ENCODE measurements at regions not wholly inside any gene's neighbourhood (a gene's known extent, or its start where the extent isn't known, plus 50 kb on each side); places are given as distances from the start of the nearest gene placed in this dataset.

GRCh38 chr19:28445826-28446225 is 767.1 kb downstream of the UQCRFS1 start:
- Mint-ChIP-seq H3K4me3 (peak overlapping the region; percentile 18), H3K27me3 (ENCODE audit: low read depth) (no peaks in the 10 kb centered on the region), H3K36me3 (0 out of 2 replicates have a peak, but pooled peaks cover 3% of the 10 kb centered on the region), H3K27ac (peak overlapping the region; percentile 96), H3K9me3 (peaks cover 4% of the 10 kb centered on the region; the same call in 1 of the 2 replicates), H3K4me1 (peaks cover 64% of the 10 kb centered on the region)
- ChIA-PET POLR2A (interaction anchor here (0.7 to 1.4 kb wide), 2 partner anchors 9 to 40 kb away, joined by 3 to 4 read pairs; no protein-coding TSS in a partner anchor), CTCF (interaction anchor here (1.2 to 2.0 kb wide), 3 partner anchors 22 to 188 kb away, joined by 3 to 8 read pairs (median 4); no protein-coding TSS in a partner anchor)
- DNase-seq (ENCODE audit: low spot score): peak; percentile 16
- peak; percentile 9 for ATAC-seq
- TF ChIP-seq HMGXB4 (CRISPR knock-in tag; IDR thresholded peaks at IDR 0.05) (no peak), CBFB (CRISPR knock-in tag; IDR thresholded peaks at IDR 0.05; ENCODE audit: low read depth) (no peak), ZNF121 (CRISPR knock-in tag; IDR thresholded peaks at IDR 0.05) (no peak), EMX1 (CRISPR knock-in tag; IDR thresholded peaks at IDR 0.05) (no peak), ZNF138 (CRISPR knock-in tag; conservative IDR thresholded peaks at IDR 0.05) (no peak), ZNF263 (CRISPR knock-in tag; IDR thresholded peaks at IDR 0.05; ENCODE audit: low read depth) (no peak), KAT7 (CRISPR knock-in tag; IDR thresholded peaks at IDR 0.05; ENCODE audit: borderline replicate concordance) (no peak)
- TF ChIP-seq, protein P1, sequence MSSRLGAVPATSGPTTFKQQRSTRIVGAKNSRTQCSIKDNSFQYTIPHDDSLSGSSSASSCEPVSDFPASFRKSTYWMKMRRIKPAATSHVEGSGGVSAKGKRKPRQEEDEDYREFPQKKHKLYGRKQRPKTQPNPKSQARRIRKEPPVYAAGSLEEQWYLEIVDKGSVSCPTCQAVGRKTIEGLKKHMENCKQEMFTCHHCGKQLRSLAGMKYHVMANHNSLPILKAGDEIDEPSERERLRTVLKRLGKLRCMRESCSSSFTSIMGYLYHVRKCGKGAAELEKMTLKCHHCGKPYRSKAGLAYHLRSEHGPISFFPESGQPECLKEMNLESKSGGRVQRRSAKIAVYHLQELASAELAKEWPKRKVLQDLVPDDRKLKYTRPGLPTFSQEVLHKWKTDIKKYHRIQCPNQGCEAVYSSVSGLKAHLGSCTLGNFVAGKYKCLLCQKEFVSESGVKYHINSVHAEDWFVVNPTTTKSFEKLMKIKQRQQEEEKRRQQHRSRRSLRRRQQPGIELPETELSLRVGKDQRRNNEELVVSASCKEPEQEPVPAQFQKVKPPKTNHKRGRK (CRISPR knock-in tag; IDR thresholded peaks at IDR 0.05; ENCODE audit: borderline replicate concordance): no peak

DNA sequence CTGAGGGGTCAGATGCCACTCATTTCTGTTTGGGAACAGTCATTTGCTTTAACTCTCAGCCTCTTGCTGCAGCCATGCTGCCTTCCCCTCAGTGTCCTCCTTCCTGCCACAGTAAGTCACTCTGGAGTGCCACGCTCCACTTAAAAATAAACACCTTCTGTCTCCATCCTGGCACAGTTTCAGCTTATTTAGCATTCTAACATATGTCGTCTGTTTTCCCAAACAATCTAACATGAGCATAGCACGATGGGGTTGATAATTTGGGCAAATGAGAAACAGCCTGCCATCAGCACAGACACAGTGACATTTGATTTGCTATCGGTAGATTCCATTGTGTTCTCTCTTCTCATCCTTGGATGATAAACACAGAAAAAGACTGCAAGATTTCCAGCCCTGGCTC is 768.6 kb downstream of the UQCRFS1 start:
- no peaks in the 10 kb centered on the region for H3K27me3 Mint-ChIP-seq (ENCODE audit: low read depth)
- peaks cover 74% of the 10 kb centered on the region for H3K4me1 Mint-ChIP-seq
- no peak overlapping the region for H3K4me3 Mint-ChIP-seq
- no peak for ATAC-seq
- H3K9me3 Mint-ChIP-seq: peaks cover 4% of the 10 kb centered on the region; the same call in 1 of the 2 replicates
- ChIA-PET CTCF (interaction anchor here (0.6 to 1.0 kb wide), 2 partner anchors 82 to 435 kb away, joined by 3 to 4 read pairs; no protein-coding TSS in a partner anchor), POLR2A (no interaction called here)
- TF ChIP-seq, protein P2, sequence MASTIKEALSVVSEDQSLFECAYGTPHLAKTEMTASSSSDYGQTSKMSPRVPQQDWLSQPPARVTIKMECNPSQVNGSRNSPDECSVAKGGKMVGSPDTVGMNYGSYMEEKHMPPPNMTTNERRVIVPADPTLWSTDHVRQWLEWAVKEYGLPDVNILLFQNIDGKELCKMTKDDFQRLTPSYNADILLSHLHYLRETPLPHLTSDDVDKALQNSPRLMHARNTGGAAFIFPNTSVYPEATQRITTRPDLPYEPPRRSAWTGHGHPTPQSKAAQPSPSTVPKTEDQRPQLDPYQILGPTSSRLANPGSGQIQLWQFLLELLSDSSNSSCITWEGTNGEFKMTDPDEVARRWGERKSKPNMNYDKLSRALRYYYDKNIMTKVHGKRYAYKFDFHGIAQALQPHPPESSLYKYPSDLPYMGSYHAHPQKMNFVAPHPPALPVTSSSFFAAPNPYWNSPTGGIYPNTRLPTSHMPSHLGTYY (CRISPR knock-in tag; IDR thresholded peaks at IDR 0.05): no peak
- no peak for TF ChIP-seq PRRX2 (CRISPR knock-in tag; IDR thresholded peaks at IDR 0.05)
- no peak for TF ChIP-seq CBFB (CRISPR knock-in tag; IDR thresholded peaks at IDR 0.05; ENCODE audit: low read depth)
- TF ChIP-seq CREM (CRISPR knock-in tag; IDR thresholded peaks at IDR 0.05): no peak
- TF ChIP-seq, protein P3, sequence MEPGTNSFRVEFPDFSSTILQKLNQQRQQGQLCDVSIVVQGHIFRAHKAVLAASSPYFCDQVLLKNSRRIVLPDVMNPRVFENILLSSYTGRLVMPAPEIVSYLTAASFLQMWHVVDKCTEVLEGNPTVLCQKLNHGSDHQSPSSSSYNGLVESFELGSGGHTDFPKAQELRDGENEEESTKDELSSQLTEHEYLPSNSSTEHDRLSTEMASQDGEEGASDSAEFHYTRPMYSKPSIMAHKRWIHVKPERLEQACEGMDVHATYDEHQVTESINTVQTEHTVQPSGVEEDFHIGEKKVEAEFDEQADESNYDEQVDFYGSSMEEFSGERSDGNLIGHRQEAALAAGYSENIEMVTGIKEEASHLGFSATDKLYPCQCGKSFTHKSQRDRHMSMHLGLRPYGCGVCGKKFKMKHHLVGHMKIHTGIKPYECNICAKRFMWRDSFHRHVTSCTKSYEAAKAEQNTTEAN (CRISPR knock-in tag; IDR thresholded peaks at IDR 0.05): no peak
- TF ChIP-seq ETV6 (CRISPR knock-in tag; IDR thresholded peaks at IDR 0.05): no peak
- no peak for TF ChIP-seq SMAD4 (CRISPR knock-in tag; IDR thresholded peaks at IDR 0.05)
- TF ChIP-seq TEAD1 (CRISPR knock-in tag; IDR thresholded peaks at IDR 0.05): no peak
- no peak for TF ChIP-seq ZNF219 (CRISPR knock-in tag; IDR thresholded peaks at IDR 0.05; ENCODE audit: borderline replicate concordance)
- no peak for TF ChIP-seq ZNF396 (CRISPR knock-in tag; IDR thresholded peaks at IDR 0.05; ENCODE audit: borderline replicate concordance)
- TF ChIP-seq, protein P4, sequence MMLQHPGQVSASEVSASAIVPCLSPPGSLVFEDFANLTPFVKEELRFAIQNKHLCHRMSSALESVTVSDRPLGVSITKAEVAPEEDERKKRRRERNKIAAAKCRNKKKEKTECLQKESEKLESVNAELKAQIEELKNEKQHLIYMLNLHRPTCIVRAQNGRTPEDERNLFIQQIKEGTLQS (CRISPR knock-in tag; conservative IDR thresholded peaks at IDR 0.05): no peak
- no peak for TF ChIP-seq NFE2L1 (CRISPR knock-in tag; IDR thresholded peaks at IDR 0.05)
- no peak for TF ChIP-seq ZBTB21 (CRISPR knock-in tag; IDR thresholded peaks at IDR 0.05; ENCODE audit: borderline replicate concordance)
- 0 out of 2 replicates have a peak, but pooled peaks cover 3% of the 10 kb centered on the region for H3K36me3 Mint-ChIP-seq
- H3K27ac Mint-ChIP-seq: peak overlapping the region; percentile 5; the same call in 1 of the 2 replicates
- DNase-seq (ENCODE audit: low spot score): no peak

Data from WTC11 (cell line).